Liver (tissue), 3 donors: ENCODE measurements at regions not wholly inside any gene's neighbourhood (a gene's known extent, or its start where the extent isn't known, plus 50 kb on each side); places are given as distances from the start of the nearest gene placed in this dataset.

Experiments
- EGR1 ChIP-seq, 2 donors: IDR thresholded peaks; 2 replicates each; pipeline ENCODE4 v1.6.1; 2016 to 2018; ENCODE audit warnings: antibody characterized with exemption in 2 of 2, low read depth in 2 of 2
- GABPA ChIP-seq, 2 donors: IDR thresholded peaks in 1 of 2; conservative IDR thresholded peaks in 1 of 2; 2 replicates each; pipeline ENCODE4 v1.6.1; 2016; ENCODE audit warnings: antibody characterized with exemption in 2 of 2, mild to moderate bottlenecking in 1 of 2, moderate library complexity in 1 of 2
- RAD21 ChIP-seq, 2 donors: IDR thresholded peaks; 2 replicates each; pipeline ENCODE4 v1.6.1; 2016; ENCODE audit warnings: antibody characterized with exemption in 2 of 2, mild to moderate bottlenecking in 2 of 2
- TAF1 ChIP-seq: conservative IDR thresholded peaks from 2 replicates; pipeline ENCODE4 v1.6.1; 2016; ENCODE audit warnings: antibody characterized with exemption, mild to moderate bottlenecking
- TF ChIP-seq, protein P1 (sequence below): IDR thresholded peaks from 2 replicates; pipeline ENCODE4 v1.6.1; 2016; ENCODE audit warnings: antibody characterized with exemption
- TF ChIP-seq, protein P2 (sequence below): fragments of 150-350 bp; IDR thresholded peaks from 2 replicates; pipeline ENCODE4 v1.5.1; 2017; ENCODE audit warnings: improper control_type of control experiment, low read depth, low read length; ENCODE audit not compliant: missing input control
- donor health status: healthy.
- donor health status: healthy.

DNA sequence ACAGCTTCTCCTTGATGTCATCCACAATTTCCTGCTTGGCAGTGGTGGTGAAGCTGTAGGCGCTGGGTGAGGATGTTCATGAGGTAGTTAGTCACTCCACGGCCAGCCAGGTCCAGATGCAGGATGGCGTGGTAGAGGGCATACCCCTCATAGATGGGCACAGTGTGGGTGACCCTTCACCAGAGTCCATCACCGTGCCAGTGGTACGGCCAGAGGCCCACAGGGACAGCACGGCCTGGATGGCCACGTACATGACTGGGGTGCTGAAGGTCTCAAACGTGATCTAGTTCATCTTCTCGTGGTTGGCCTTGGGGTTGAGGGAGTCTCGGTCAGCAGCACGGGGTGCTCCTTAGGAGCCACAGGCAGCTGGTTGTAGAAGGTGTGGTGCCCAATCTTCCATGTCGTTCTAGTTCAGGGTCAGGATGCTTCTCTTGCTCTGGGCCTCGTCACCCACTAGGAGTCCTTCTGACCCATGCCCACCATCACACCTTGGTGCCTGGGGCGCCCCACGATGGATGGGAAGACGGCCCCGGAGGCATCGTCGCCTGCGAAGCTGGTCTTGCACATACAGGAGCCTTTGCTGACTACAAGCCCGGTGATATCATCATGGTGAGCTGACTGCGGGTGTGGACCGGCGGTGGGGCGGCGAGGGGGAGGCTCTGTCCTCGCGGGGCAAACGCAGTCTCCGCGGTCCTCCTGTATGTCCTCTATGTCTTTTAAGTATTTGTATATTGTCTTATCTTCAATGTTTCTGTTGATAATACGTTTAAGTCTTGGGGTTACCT, 1119.0 kb downstream of the NAALADL2 start:
- TF ChIP-seq, protein P1, sequence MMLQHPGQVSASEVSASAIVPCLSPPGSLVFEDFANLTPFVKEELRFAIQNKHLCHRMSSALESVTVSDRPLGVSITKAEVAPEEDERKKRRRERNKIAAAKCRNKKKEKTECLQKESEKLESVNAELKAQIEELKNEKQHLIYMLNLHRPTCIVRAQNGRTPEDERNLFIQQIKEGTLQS: no peak
- TF ChIP-seq RAD21 (IDR thresholded peaks at IDR 0.05) (no peak), EGR1 (IDR thresholded peaks at IDR 0.05; ENCODE audit: low read depth in 2 of 2) (no peak), GABPA (IDR thresholded peaks at IDR 0.05 in 1 of 2, conservative IDR thresholded peaks at IDR 0.05 in 1 of 2) (no peak), TAF1 (no peak)
- TF ChIP-seq, protein P2, sequence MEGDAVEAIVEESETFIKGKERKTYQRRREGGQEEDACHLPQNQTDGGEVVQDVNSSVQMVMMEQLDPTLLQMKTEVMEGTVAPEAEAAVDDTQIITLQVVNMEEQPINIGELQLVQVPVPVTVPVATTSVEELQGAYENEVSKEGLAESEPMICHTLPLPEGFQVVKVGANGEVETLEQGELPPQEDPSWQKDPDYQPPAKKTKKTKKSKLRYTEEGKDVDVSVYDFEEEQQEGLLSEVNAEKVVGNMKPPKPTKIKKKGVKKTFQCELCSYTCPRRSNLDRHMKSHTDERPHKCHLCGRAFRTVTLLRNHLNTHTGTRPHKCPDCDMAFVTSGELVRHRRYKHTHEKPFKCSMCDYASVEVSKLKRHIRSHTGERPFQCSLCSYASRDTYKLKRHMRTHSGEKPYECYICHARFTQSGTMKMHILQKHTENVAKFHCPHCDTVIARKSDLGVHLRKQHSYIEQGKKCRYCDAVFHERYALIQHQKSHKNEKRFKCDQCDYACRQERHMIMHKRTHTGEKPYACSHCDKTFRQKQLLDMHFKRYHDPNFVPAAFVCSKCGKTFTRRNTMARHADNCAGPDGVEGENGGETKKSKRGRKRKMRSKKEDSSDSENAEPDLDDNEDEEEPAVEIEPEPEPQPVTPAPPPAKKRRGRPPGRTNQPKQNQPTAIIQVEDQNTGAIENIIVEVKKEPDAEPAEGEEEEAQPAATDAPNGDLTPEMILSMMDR: no peak
